ENCODE measurements at regions not wholly inside any gene's neighbourhood (a gene's known extent, or its start where the extent isn't known, plus 50 kb on each side); places are given as distances from the start of the nearest gene placed in this dataset.
"Not testable (repeated sequence)": the region's sequence is repeated elsewhere in the genome, so short reads cannot be mapped to it uniquely, and the experiment has no call there.

DNA sequence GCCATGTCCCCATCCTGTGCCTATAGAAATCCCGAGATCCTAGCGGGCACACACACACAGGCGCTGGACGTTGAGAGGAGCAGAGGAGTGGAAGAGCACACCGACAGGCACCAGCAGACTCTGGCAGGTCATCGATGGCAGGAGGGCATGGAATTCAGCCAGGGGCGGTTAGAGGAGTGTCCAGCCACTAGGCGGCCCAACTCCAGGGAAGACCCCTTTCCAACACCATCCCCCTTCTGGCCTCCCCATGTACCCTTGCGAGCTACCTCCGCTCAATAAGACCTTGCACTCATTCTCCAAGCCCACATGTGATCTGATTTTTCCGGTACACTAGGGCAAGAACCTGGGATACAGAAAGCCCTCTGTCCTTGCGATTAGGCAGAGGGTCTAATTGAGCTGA lies 356.0 kb upstream of the DPP6 start:
- no peak for DNase-seq

DNA sequence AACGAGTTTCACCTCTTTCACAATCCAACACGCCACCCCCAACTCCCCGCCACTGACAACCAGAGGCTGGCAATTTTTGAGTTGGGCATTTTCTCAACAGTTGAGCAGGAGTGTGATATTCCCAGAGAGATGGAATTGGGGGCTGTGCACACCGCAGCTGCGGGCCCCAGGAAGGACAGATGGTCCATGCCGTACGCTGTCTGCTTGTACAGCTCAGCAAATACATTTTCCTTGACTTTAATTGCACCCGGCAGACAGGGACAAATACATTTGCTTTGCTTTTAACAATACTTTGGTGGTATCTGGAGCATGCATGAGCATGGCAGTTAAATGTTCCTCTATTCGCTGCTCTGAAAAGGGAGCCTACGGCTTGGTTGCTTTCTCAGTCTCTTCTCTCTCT lies 354.2 kb upstream of the DPP6 start:
- DNase-seq = no peak

DNA sequence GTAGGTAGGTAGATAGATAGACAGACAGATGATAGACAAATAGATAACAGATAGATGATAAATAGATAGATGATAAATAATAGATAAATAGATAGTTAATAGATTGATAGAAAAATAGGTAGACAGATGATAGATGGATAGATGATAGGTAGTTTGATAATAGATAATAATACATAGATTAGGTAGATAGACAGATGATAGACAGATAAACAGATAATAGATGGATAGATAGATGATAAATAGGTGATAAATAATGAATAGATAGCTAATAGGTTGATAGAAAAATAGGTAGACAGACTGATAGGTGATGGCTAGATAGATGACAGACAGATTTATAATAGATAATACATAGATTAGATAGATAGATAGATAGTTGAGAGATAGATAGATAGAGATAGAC lies 350.5 kb upstream of the DPP6 start:
- no peak for DNase-seq

DNA sequence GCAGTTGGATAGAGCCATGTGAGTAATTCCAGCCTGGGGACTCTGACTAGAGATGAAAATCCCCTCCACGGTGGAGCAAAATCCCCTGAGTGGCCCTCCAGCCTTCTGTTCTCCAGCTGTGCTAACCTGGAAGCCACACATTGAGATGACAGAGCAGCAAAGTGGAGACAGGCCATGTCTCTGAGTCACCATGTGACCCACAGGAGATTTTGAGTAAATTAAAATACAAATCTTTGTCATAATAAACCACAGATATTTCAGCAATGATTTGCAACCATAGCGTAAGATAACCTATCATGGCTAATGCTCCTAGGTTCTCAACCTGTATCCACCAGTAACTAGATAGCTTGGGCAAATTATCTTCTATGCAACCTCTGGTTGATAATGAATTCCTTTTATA lies 328.3 kb upstream of the DPP6 start:
- not testable (repeated sequence) for DNase-seq

DNA sequence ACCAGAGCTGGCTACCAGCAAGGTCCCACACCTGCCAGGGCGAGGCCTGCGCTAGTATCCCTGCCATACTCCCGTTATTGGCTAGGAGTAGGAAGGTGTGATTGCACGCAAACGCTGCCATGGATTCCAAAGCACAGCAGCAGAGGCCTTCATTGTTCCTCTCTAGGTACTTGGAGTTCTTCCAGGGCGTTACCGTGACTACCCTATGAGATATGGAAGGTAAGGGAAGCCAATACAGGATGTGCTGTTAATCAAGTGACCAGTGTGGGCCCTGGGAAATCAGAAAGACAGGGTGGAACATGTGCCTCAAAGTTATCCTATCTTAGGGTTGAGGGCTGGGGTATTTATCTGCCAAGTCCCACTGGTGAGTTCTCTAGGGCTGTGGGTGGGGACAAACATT lies 320.7 kb upstream of the DPP6 start:
- DNase-seq = not testable (repeated sequence)

DNA sequence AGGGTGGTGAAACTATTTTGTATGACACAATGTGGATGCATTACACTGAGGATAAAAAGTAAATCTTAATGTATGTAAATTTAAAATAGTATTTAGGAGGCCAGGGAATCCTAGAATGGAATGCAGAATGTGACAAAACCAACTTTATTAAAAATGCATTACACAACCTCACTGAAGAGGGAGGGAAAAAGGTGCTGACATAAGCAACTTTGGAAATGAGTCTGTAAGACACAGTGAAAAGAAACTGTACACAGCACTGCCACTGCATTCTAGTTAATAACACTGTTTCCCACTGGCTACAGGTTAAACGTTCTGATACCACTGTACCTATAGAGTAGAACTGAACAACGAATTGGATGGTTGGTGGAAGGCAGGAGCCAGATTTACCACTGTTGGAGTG lies 308.8 kb upstream of the DPP6 start:
- not testable (repeated sequence) for DNase-seq

DNA sequence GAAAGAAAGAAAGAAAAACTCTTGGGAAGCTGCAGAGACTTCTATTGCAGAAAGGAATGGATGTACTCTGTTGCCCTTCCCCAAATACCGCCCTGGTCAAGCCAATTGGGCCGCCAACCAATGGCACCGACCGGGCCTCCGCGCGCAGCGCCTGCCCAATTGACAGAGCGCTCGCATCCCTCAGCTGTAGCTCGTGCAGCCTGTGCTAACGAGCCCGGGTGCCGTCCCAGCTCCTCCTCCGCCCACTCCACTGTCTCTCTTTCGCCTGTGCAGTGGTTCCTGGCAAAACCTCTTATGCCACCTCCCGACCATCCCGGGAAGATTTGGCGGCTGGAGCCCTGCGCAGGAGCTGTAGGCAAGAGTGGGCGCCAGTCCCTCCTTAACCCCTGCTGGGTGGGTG lies 304.2 kb upstream of the DPP6 start:
- not testable (repeated sequence) for DNase-seq

DNA sequence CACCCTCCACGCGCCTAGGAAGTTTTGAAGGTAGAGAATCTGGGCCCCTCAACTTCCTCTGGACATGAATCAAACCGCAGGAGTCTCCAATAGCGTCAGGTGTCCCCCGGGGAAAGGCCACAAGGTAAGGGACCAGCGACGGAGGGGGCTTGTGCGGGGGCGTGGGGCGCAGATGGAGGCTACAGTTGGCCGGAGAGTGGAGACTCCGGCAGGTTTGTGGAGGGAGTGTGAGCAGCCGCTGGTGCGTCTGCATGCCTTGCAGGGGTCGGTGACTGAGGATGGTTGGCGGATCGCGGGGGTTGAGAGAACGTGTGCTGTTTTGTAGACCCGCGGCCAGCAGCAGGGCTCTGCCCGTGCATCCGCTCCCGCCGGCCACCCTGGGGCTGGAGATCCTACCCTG lies 303.3 kb upstream of the DPP6 start:
- DNase-seq = not testable (repeated sequence)

DNA sequence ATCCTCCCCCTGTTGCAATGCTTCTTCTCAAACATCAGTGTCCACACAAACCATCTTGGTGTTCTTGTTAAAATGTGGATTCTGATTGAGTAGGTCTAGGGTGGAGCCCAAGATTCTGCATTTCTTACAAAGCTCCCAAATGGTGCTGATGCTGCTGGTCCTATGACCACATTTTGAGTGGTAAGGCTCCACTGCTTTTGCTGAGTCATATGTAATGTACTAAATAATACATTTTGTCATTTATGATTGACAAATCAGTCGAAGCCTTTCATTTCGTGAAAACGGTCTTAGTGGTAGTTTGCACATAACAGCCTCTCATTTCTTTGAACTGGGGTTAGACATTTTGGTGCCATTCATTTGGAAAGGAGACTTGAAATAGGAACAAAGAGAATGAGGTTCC lies 286.3 kb upstream of the DPP6 start:
- DNase-seq = not testable (repeated sequence)

DNA sequence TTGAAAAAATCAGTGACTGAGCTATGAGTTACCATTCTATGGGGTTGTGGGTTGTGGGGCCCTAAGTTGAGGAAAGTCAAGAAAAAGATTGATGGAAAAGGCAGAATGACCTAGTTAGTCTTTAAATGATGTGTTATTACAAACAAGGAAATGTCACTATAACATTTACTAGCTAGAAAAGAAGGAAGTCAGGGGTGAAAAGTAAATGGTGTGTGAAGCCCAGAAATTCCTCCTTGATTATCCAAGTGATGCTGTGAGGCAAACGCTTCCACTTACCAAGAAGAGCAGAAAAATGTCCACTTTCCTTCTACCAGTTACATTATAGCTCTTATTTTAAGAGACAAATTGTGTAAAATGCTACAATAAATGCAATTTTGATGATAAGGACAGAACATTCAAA lies 285.3 kb upstream of the DPP6 start:
- DNase-seq = not testable (repeated sequence)

DNA sequence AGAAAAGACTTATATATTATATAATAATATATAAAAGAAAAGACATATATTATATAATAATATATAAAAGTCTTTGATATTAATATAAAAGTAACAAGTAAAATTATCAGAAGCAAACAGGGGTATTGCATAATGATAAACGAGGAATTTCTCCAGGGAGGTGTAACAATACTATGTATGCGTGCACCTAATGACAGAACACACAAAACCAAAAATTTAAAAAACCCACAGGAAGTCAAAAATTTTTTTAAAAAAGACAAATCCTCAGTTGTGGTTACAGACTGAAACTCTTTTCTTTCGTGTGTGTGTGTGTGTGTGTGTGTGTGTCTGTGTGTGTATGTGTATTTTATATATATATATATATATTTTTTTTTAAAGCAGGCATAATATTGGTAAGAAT lies 279.2 kb upstream of the DPP6 start:
- DNase-seq = no peak

DNA sequence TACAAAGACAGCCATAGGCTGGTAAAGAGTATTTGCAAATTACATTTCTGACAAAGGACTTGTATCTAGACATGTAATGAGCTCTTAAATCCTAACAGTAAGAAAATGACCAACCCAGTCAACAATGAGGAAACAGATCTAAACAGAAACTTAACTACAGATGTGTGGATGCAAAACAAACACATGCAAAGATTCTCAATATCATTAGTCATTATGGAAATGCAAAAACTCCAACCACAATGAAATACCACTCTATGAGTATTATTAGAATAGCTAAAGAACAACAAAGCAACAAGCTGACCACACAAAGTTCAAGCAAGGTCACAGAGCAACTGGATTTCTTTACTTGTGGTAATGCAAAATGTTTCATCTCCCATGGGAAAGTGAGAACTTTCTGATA lies 275.3 kb upstream of the DPP6 start:
- DNase-seq = not testable (repeated sequence)

DNA sequence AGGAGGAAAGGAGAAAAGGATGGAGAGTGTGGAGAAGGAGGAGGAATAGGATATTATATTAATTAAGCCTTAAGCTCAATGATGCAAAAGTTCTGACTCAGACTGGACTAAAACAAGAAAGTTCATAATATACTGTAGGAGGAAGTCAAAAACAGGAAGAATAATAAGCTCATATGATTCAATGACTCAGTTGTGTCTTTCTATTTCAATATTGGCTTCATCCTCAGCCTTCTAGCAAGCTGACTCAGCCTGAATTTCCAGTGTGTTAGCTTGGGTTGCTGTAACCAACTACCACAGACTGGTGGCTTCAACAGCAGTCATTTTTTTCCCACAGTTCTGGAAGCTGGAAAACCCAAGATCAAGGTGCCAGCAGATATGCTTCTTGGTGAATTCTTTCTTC lies 254.8 kb upstream of the DPP6 start:
- not testable (repeated sequence) for DNase-seq

DNA sequence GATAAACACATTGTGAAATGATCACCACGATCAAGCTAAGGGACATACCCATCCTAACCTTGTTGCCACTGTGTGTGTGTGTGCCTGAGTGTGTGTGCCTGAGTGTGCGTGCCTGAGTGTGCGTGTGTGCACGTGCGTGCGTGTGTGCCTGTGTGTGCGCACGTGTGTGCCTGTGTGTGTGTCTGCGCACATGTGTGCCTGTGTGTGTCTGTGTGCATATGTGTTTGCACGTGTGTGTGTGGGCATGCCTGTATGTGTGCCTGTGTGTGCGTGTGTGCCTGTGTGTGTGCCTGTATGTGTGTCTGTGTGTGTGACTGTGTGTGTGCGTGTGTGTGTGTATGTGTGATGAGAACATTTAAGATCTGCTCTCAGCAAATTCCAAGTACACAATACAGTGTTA lies 244.1 kb upstream of the DPP6 start:
- DNase-seq = no peak

DNA sequence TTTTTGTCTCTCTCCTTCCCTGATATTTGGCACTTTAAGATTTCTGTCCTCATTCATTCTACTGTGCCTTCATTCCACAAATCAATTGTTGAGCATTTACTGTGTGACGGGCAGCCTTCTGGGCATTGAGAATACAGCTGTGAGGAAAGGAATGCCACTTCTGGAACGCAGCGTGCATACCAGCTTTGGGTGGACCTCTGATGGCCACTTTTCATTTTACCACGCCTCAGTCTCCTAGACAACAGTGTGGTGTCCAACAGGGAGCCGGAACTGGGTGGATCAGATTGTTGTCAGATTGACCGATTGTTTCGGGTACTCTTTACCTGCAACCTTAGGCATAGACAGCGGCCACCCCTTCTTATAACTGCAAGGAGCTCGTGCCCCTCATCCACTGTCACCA lies 222.7 kb upstream of the DPP6 start:
- no peak for DNase-seq

DNA sequence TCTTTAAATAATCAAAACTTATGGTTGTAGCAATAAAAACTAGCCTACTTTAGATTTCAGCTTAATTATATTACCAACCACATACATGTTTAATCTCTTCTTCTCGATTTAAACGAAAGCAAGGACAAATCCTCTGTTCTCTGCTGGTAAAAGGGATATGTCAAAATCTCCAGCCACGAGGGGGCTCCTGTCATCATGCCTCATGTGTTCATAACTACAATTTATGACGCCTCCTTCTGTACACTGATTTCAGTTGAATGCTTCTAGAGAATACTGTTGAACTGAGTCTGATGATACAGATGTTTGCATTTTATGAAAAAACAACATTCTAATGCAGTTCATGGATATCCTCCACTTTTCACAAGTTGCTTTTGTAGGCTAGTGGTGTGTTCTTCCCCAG lies 220.0 kb upstream of the DPP6 start:
- no peak for DNase-seq

DNA sequence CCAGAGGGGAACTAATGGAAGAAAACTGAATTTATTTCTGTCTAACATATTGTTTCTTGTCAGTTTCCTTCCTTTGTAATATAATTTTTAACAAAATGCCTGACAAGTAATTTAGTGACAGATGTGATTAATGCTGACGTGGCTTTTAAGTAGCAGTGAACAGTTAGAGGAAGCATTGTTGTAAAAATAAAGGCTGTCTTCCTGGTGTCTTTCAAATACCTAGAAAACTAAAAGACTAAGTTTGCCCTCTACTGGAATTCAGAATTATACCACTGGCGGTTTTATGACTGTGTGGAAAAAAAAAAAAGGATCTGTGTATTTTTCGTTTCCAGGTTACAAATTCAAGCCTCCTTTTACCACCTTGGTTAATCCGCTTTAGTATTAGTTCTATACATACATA lies 217.1 kb upstream of the DPP6 start:
- no peak for DNase-seq

DNA sequence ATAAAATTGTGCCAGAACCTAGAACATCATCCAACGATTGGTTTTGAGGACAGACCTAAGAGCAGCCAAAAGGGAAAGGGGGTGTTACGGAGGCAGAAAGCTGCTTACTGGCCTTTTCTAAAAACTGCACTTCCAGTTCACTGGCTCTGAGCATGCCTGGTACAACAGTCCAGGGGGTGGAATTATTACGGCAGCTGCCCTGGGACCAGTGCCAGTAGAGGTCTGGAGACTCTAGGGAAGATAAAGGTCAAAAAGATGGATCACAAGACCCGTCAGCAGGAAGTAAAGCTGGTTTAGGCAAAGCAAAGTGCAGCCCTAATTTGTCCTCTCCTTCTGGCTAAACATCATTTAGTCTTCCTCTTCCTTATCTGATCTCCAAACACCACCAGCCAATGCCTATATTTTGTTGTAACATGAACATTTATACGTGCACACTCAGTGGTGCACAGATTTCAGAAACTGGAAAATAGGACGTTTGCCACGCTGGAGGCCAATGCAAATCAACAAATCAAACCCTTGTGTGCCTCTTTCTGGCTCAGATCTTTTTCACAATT lies 216.4 kb upstream of the DPP6 start:
- no peak for DNase-seq

DNA sequence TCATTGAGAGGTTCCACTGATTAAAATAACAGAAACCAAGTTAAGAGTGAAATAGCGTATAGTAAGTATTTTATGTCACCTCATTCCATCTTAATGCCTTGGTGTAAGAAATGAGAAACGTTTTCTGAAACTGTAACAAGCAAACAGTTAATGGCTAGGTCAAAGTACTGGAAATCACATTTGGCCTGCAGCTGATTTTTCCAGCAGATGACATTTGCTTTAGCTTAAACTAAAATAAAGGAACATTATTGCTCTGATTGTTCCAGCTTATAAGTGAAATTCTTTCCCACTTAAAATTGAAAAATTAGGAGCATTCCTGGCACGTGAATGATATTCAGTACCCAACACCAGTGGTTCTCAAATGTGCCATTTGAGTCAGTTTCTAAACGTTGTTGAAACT lies 213.6 kb upstream of the DPP6 start:
- no peak for DNase-seq

DNA sequence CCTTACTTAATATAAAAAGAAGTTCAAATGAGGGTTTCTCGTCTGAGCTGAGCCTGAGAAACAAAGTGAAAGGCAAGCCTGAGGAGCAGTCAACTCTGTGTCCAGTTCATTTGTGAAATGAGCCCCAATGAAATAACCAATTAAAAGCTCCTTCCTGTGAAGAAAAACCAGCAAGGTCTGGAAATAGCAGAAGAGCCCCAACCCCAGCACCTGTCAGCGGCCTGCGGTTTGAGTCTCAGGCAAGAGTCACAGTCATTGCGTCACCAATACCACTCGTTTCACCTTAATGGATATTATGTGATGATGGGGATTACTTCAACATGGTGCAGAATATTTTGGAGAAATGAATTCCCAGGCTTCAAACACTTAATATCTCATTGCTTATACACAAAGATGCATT lies 211.3 kb upstream of the DPP6 start:
- no peak for DNase-seq

DNA sequence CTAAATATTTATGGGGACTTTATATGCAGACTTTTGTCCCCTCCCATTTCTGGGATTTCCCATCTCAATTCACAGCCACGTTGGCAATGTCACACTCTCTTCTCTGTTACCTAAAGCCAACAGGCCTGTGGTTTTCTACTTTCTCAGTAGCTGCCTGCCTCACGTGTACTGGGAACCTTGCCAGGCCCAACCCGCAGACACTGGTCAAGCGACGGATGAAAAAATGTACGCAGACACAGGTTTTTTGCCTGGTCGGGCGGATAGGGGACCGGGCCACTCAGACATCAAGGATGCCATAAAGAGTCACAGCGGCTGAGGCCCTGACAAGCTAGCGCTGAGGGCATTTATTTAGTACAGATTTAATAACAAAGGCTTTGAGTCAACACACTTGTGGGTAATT lies 204.4 kb upstream of the DPP6 start:
- DNase-seq = no peak

DNA sequence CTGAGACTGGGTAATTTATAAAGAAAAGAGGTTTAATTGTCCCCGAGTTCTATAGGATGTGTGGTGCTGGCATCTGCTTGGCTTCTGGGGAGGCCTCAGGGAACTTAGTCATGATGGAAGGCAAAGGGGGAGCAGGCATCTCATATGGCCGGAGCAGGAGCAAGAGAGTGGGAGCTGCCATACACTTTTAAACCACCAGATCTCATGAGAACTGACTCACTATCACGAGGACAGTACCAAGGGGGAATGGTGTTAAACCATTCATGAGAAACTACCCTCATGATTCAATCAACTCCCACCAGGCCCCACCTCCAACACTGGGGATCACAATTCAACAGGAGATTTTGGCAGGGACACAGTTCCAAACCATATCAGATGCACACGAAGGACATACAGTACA lies 199.9 kb upstream of the DPP6 start:
- no peak for DNase-seq

DNA sequence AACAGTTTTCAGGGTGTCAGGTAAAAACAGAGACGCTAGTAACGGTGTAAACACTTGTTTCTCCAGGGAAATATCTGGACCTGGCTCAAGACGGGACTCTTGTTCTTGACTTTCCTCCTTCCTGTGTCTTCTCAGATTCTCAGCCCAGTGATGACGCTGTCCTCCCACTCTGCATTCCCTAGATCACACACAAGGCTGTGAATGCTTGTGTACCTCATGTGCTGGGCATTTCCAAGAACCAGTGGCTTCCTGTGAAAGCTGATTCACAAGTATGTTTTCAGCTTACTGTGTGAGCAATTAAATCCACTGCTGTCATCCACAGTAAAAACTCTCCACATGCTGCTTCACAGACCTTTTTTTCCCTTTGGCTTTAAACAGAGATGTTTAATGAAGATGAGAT lies 193.8 kb upstream of the DPP6 start:
- DNase-seq = peak; percentile 56

DNA sequence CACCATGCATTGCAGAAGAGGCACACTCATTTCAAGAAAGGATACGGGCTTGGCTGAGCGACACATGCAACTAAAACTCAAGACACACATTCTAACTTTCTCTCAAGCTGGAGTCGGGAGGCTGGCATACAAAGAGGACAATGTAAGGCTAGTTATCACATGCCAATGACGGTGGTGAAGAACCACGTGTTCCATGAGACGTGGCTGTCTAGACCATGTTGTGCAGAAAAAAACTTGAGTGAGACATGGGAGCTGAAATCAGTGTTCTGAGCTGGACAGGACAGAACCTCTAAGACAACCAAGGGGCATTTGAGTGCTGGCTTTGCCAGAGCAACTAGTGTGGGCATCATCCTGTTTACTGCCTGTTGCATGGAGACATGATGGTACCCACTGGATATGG lies 193.0 kb upstream of the DPP6 start:
- no peak for DNase-seq

DNA sequence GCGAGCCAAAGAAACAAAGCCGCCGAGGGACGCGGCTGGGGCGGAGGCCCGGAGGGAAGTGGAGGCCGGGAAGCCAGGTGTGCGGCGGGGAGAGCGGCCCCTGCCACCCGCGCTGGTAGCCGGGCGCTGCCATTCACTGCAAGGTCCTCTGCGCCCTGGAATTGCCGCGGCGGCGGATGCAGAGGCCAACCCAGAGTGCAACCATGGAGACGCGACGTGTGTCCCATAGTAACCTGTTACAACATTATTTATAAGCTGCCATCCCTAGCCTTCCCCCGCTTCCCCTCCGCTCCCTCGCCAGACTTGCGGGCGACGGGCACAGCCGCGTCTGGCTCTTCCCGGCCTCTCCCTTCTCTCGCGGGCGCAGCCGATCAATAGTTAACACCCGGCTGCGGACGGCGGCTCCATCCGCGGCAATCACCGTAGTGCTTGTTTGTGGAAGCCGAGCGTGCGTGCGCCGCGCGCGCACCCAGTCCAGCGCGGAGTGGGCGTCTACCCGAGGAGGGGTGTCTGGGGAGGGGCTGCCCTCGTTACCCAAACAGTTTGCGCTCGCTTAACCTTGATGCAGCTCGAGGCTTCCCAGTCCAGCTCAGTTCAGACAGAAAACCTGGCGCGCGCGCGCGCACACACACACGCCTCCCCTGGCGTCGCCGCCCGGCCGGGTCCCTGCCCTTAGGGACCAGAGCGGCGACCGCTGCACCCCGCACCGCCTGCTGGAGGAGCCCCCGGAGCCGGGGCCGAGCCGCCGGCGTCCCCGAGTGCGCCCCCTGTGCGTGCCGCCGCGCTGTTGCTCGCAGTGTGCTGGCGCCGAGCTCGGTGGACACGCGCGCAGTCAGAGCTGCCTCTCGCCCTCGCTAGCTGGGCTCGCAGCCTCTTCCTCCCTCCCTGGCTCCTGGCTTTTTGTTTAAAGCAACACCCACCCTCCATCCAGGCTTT lies 165.4 kb upstream of the DPP6 start:
- DNase-seq = peak; percentile 69

Data from islet precursor cell (in vitro differentiated cells).